ENCODE measurements at regions not wholly inside any gene's neighbourhood (a gene's known extent, or its start where the extent isn't known, plus 50 kb on each side); places are given as distances from the start of the nearest gene placed in this dataset.
"Not testable (repeated sequence)": the region's sequence is repeated elsewhere in the genome, so short reads cannot be mapped to it uniquely, and the experiment has no call there.

GRCh38 chr3:110248666-110249065, 823.0 kb upstream of the NECTIN3 start:
- FAIRE-seq = no peak

- no peak for FAIRE-seq
Measured at GRCh38 chr3:110253794-110254193, 817.8 kb upstream of the NECTIN3 start.

- FAIRE-seq = no peak
Measured at GRCh38 chr3:110254591-110254990, 817.0 kb upstream of the NECTIN3 start.

- no peak for FAIRE-seq
Measured at GRCh38 chr3:110261141-110261540, 810.5 kb upstream of the NECTIN3 start.

- FAIRE-seq = no peak
Measured at GRCh38 chr3:110262896-110263295, 808.7 kb upstream of the NECTIN3 start.

DNA sequence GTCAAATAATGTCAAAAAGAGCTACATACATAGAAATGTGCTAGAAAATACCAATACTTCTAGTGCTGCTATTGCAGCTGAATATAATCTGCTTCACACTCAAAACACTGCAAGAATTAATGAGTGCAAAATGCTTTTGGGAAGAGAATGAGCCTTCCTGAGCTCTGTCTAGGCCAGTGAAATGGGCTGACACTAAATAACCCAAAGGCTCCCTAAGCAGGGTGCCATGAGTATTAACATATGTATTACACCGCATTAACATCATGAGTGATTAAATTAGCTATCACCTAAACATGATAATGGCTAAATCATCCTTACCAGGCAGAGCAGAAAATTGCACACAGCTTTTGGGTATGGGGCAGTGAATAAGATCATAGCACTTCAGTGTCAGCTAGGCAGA, 806.3 kb upstream of the NECTIN3 start:
- no peak for FAIRE-seq

- no peak for FAIRE-seq
Measured at GRCh38 chr3:110267304-110267845, 804.2 kb upstream of the NECTIN3 start.

GRCh38 chr3:110272525-110272924, 799.1 kb upstream of the NECTIN3 start:
- FAIRE-seq = no peak

DNA sequence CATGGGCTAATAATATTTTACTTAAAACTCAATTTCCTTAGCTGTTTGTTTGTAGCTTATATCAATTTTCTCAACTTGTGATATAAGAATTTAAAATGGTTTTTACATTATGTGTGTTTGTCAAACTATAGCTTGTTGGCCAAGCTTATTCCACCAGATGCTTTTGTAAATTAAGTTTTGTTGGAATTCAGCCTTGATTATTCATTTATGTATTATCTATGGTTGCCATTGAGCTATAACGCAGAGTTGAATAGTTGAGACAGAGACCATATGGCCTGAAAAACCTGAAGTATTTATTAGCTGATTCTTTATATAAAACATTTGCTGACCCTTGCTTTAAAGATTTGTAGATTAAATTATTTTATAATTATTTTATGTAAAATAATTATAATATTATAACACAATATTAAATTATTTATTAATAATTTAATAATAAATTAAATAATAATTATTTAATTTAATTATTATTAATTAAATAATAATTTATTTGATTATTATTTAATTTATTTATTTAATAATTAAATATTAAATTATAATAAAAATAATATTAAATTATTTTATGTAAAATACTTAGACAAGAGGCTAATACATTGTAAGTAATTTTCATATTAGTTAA, 779.6 kb upstream of the NECTIN3 start:
- FAIRE-seq = no peak

GRCh38 chr3:110293660-110294059, 778.0 kb upstream of the NECTIN3 start:
- no peak for FAIRE-seq

DNA sequence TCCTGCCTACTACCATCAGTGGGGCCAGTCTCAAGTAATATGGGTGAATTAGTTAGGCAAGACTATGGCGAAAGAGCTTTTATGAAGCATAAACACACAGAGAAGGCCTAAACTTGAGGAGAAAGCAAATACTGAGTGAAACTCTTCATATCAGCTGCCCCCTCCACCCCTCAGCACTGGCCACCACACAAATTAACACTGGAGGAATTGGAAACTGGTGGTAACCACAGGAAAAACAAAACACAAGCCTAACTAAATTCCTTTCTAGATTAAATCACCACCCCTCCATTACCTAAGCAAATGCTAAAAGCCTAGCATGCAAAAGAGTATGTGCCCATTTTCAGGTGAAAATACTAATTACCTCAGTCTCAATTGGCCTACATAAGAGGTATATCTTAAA, 774.7 kb upstream of the NECTIN3 start:
- no peak for FAIRE-seq

DNA sequence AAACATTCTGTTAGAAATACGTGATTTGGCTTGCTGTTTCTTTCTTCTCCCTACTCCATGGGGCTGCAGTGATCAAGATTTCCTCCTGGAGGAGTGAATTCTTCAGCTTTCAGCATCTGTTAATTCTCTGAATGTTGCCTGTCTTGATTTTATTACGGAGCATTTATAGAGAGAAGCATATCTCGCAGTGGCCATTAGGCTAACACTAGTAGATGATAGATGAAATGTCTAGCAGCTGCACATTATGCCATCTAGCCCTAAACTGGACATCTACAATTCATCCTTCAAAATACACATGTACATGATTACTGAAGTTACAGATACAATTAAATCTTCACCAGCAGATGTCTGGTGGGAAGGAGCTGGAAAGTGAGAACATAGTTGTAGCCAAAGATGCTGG, 769.8 kb upstream of the NECTIN3 start:
- no peak for FAIRE-seq

- FAIRE-seq = no peak
Measured at GRCh38 chr3:110307065-110307809, 764.4 kb upstream of the NECTIN3 start.

DNA sequence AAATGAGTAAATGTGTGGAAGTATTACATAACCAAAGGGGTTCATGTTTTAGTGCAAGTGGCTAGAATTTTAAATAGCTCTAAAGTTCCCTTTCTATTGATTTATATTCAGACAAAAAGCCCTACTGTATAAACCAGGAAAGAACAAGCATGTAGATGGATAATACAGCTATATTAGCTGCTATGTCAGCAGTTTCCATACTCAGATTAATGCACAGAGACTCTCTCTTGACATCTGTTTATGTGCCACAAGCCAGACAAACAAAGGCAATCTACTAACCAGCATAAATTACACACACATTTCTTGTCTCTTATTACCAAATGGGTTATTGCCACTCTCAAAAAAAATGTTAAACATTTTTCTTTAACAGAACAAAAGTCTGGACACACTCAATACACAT, 760.1 kb upstream of the NECTIN3 start:
- peak; percentile 5 for FAIRE-seq

DNA sequence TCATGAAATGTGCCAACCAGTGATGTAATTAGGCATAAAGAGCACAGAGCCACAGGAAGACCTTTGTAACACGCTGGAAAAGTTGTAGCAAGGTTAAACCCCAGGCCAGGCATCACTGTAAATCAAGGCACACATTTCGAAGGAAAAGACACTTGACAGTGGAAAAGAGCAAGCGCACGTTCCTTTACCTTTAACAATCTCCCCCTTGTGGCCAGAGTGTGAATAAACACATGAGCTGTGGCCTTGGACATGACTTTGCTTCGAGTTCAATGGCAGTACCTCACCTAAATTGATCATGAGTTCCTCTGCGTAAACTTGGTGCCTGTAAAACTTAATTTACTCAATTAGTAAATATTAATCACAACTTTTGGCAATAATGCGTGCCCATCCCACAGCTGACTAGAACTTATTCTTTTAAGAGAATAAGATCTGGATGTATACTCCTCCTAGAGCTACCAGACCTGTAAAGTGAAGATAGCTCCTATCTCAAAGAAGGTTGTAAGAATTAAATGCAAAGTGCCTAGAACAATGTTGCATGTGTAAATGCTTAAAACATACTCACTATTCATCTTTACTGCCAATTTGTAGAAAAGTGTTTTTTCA, 757.0 kb upstream of the NECTIN3 start:
- FAIRE-seq = peak; percentile 91

DNA sequence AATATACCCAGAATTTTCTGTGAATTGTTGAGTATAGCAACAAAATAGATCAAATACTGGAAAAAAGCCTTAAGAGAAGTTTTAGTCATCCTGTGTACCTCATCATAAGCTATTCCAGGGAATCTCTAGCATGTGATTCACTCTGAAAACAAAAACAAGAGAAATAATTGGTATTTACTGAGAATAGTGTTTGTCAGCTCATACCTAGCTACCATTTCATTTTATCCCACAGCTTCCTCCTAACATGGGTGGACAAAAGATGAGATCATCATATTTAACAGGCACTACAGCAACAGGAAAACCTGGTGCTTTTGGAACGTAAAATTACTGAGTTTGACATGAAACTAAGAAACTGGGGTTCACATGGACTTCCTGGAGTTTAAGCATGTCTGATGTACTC, 753.5 kb upstream of the NECTIN3 start:
- no peak for FAIRE-seq

DNA sequence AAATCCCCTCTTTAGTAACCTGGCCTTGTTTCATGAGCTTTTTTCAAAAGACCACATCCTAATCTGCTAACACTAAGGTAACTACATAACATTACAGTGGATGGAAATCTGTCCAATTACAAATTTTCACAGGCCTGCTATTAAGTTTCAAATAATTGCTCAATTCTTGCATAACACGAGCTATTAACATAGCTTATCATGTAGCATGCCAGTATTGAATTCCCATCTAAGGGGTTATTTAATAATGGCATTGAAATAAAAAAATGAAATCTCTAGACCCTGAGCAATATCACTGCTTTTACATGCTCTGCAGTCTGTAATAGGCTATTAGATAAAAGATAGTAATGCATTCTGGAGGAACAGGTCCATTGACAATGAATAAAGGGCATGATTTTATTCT, 748.3 kb upstream of the NECTIN3 start:
- no peak for FAIRE-seq

DNA sequence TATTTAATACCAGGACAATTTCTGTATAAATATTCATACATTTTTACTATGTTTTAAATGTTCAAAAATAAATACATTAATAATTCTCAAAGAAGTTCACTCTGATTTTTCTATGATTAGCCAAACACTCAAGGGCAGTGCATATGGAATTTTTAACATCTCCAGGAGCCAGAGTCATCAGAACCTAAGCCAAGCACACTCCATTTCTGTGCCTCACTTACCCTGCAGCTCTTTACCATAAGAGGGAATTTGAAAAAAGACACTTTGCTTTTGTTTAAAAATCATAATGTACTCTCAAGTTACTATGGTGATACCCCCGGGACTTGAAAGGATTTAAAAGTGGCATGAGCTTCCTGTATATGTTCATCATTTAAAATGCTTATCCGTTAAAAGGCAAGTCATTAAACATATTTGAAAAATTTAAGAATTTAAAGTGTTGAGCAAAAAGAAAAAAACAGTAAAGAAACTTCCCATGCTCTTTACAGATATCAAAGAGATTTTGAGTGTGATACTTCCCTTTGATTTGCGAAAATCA, 747.4 kb upstream of the NECTIN3 start:
- FAIRE-seq = no peak

DNA sequence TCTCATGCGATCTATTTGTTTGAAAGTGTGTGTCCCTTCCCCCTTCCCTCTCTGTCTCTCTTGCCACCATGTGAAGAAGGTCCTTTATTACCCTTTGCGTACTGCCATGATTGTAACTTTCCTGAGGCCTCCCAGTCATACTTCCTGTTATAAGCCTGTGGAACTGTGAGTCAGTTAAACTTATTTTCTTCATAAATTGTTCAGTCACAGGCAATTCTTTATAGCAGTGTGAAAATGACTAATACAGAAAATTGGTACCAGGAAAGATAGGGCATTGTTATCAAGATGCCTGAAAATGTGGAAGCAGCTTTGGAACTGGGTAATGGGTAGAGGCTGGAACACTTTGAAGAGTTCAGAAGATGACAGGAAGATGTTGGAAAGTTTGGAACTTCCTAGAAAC, 743.7 kb upstream of the NECTIN3 start:
- no peak for FAIRE-seq

GRCh38 chr3:110331562-110331961, 740.1 kb upstream of the NECTIN3 start:
- FAIRE-seq = not testable (repeated sequence)

- FAIRE-seq = no peak
Measured at GRCh38 chr3:110332629-110333028, 739.0 kb upstream of the NECTIN3 start.

GRCh38 chr3:110341047-110341446, 730.6 kb upstream of the NECTIN3 start:
- FAIRE-seq = peak; percentile 62

DNA sequence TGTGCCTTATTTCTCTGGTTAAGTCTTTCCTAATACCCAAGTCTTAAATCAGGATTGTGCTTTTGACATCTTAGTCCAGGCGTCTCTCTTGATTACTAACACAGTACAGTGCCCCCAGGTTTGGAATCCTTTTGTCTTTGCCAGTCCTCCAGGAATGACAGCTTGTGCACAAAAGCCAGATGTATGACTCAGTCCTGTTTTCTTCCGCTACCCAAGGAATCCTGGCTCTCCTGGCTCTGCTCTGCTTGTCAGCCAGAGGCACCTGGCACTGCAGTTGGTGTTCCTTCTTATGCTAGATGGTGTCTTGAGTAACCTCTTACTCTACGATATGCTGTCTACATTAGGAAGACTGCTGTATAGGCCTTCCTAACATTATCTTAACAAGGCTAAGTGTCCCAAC, 728.2 kb upstream of the NECTIN3 start:
- FAIRE-seq = no peak

GRCh38 chr3:110343945-110344344, 727.7 kb upstream of the NECTIN3 start:
- FAIRE-seq = no peak
